Epithelial cell of prostate (primary cell): ENCODE measurements at regions not wholly inside any gene's neighbourhood (a gene's known extent, or its start where the extent isn't known, plus 50 kb on each side); places are given as distances from the start of the nearest gene placed in this dataset.
"Not testable (repeated sequence)": the region's sequence is repeated elsewhere in the genome, so short reads cannot be mapped to it uniquely, and the experiment has no call there.

Source experiments
- DNase-seq: peaks from one replicate; pipeline ENCODE4 v3.0.0-alpha.2; 2011; ENCODE audit warnings: low read depth, low spot score
- H3K27ac ChIP-seq: fragments of 450-650 bp; 2 replicates; pipeline ENCODE4 v1.5.1; 2017; ENCODE audit warnings: mild to moderate bottlenecking

- no peak for DNase-seq
- H3K27ac ChIP-seq, result no peak overlapping the region
These were observed 196.1 kb downstream of the ALG10 start for GRCh38 chr12:34218193-34219045.

GRCh38 chr12:34219046-34219770 lies 196.9 kb downstream of the ALG10 start:
- DNase-seq, result no peak
- H3K27ac ChIP-seq, result no peak overlapping the region

GRCh38 chr12:34220079-34220478 lies 197.8 kb downstream of the ALG10 start:
- DNase-seq, H3K27ac ChIP-seq: not testable (repeated sequence)

- H3K27ac ChIP-seq, result no peak overlapping the region
- DNase-seq, result no peak
These were observed 201.3 kb downstream of the ALG10 start for GRCh38 chr12:34223640-34224039.

GRCh38 chr12:34226044-34226443 lies 203.7 kb downstream of the ALG10 start:
- not testable (repeated sequence) for H3K27ac ChIP-seq, DNase-seq

GRCh38 chr12:34228046-34228445 lies 205.8 kb downstream of the ALG10 start:
- DNase-seq, result not testable (repeated sequence)
- peak overlapping the region; percentile 18 for H3K27ac ChIP-seq

GRCh38 chr12:34229033-34229432 lies 206.7 kb downstream of the ALG10 start:
- H3K27ac ChIP-seq, DNase-seq: not testable (repeated sequence)

GRCh38 chr12:34233618-34234017 lies 211.3 kb downstream of the ALG10 start:
- DNase-seq, result no peak
- H3K27ac ChIP-seq, result no peak overlapping the region

GRCh38 chr12:34236073-34236472 lies 213.8 kb downstream of the ALG10 start:
- H3K27ac ChIP-seq, result no peak overlapping the region
- DNase-seq, result no peak

GRCh38 chr12:34244608-34245007 lies 222.3 kb downstream of the ALG10 start:
- DNase-seq, result no peak
- no peak overlapping the region for H3K27ac ChIP-seq

- H3K27ac ChIP-seq, result no peak overlapping the region
- no peak for DNase-seq
These were observed 227.0 kb downstream of the ALG10 start for GRCh38 chr12:34249271-34249670.

GRCh38 chr12:34251879-34252278 lies 229.6 kb downstream of the ALG10 start:
- DNase-seq, H3K27ac ChIP-seq: not testable (repeated sequence)

- no peak overlapping the region for H3K27ac ChIP-seq
- DNase-seq, result no peak
These were observed 231.4 kb downstream of the ALG10 start for GRCh38 chr12:34253674-34254073.

- H3K27ac ChIP-seq, result no peak overlapping the region
- DNase-seq, result no peak
These were observed 234.8 kb downstream of the ALG10 start for GRCh38 chr12:34257093-34257492.

GRCh38 chr12:34262140-34262539 lies 239.8 kb downstream of the ALG10 start:
- not testable (repeated sequence) for H3K27ac ChIP-seq, DNase-seq

- DNase-seq, result no peak
These were observed 241.8 kb downstream of the ALG10 start for GRCh38 chr12:34264110-34264509.

GRCh38 chr12:34273703-34274102 lies 251.4 kb downstream of the ALG10 start:
- not testable (repeated sequence) for DNase-seq, H3K27ac ChIP-seq

More at GRCh38 chr12:34264110-34264509, 241.8 kb downstream of the ALG10 start:
- H3K27ac ChIP-seq, result no peak overlapping the region

GRCh38 chr12:34275129-34275528 lies 252.8 kb downstream of the ALG10 start:
- DNase-seq, result no peak
- no peak overlapping the region for H3K27ac ChIP-seq

GRCh38 chr12:34286483-34286882 lies 264.2 kb downstream of the ALG10 start:
- no peak for DNase-seq
- H3K27ac ChIP-seq, result no peak overlapping the region

- no peak overlapping the region for H3K27ac ChIP-seq
- no peak for DNase-seq
These were observed 264.6 kb downstream of the ALG10 start for GRCh38 chr12:34286934-34287333.

GRCh38 chr12:34287437-34287836 lies 265.1 kb downstream of the ALG10 start:
- DNase-seq, result no peak
- H3K27ac ChIP-seq, result no peak overlapping the region
